ENCODE measurements at regions not wholly inside any gene's neighbourhood (a gene's known extent, or its start where the extent isn't known, plus 50 kb on each side); places are given as distances from the start of the nearest gene placed in this dataset.

DNA sequence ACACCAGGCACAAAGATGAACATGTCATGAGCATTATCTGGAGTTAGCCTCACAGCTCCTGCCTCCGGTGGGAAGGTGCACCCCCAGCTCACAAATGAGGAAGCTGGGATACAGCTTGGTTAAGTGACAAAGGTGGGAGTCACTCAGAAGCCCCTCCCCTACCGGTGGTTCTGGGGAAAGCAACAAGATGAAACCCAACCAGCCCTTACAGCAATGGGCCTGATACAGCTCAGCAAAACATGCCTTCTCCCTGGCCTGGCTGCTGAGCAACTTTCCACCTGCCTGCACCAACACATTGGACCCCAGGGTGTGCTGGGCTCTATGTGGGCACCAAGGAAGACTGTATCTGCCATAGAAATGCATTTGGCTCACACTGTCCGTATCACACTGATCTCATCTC is 113.2 kb downstream of the GYPC start:
- Mint-ChIP-seq H3K4me3 (ENCODE audit: low read depth) (no peak overlapping the region), H3K27ac (no peak overlapping the region)
- no peak for DNase-seq (ENCODE audit: low spot score, unreplicated experiment)

DNA sequence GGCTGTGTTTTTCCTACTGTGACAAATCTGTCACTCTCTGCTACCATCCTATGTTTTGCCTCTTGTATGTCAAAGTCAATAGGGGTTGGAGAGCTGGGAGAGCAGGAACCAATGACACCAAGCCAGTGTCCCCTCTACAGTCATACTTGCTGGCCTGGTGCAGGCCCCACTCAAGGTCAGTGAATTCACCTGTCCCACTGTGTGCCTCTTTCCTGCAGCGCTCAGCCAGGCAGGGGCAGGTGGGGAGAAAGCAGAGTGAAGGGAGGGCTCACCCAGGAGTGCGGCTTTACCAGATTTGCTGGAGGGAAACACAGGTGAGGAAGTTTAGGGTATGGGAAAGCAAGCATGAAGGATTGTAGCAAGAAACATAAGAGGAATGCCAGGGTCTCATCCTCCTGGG is 114.5 kb downstream of the GYPC start:
- H3K36me3 Mint-ChIP-seq (ENCODE audit: insufficient read depth) = no peaks in the 10 kb centered on the region
- no peaks in the 10 kb centered on the region for H3K4me1 Mint-ChIP-seq (ENCODE audit: low read depth)
- DNase-seq (ENCODE audit: low spot score, unreplicated experiment) = no peak
- H3K9me3 Mint-ChIP-seq (ENCODE audit: low read depth) = no peaks in the 10 kb centered on the region
- peaks cover 59% of the 10 kb centered on the region for H3K27me3 Mint-ChIP-seq
- TF ChIP-seq, protein P1, sequence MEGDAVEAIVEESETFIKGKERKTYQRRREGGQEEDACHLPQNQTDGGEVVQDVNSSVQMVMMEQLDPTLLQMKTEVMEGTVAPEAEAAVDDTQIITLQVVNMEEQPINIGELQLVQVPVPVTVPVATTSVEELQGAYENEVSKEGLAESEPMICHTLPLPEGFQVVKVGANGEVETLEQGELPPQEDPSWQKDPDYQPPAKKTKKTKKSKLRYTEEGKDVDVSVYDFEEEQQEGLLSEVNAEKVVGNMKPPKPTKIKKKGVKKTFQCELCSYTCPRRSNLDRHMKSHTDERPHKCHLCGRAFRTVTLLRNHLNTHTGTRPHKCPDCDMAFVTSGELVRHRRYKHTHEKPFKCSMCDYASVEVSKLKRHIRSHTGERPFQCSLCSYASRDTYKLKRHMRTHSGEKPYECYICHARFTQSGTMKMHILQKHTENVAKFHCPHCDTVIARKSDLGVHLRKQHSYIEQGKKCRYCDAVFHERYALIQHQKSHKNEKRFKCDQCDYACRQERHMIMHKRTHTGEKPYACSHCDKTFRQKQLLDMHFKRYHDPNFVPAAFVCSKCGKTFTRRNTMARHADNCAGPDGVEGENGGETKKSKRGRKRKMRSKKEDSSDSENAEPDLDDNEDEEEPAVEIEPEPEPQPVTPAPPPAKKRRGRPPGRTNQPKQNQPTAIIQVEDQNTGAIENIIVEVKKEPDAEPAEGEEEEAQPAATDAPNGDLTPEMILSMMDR (IDR thresholded peaks at IDR 0.05; ENCODE audit: unreplicated experiment) = no peak
- H3K27ac Mint-ChIP-seq = no peak overlapping the region
- H3K4me3 Mint-ChIP-seq (ENCODE audit: low read depth) = no peak overlapping the region

More for the DNA sequence above, 113.2 kb downstream of the GYPC start:
- Mint-ChIP-seq H3K4me1 (ENCODE audit: low read depth) (no peaks in the 10 kb centered on the region), H3K36me3 (ENCODE audit: insufficient read depth) (no peaks in the 10 kb centered on the region), H3K27me3 (peaks cover 49% of the 10 kb centered on the region), H3K9me3 (ENCODE audit: low read depth) (no peaks in the 10 kb centered on the region)
- TF ChIP-seq, protein P1 (IDR thresholded peaks at IDR 0.05; ENCODE audit: unreplicated experiment) = no peak

GRCh38 chr2:126771094-126771493 is 115.1 kb downstream of the GYPC start:
- H3K27me3 Mint-ChIP-seq = peaks cover 64% of the 10 kb centered on the region
- no peaks in the 10 kb centered on the region for H3K9me3 Mint-ChIP-seq (ENCODE audit: low read depth)
- no peak overlapping the region for H3K4me3 Mint-ChIP-seq (ENCODE audit: low read depth)
- no peak overlapping the region for H3K27ac Mint-ChIP-seq
- H3K4me1 Mint-ChIP-seq (ENCODE audit: low read depth) = no peaks in the 10 kb centered on the region
- H3K36me3 Mint-ChIP-seq (ENCODE audit: insufficient read depth) = no peaks in the 10 kb centered on the region
- TF ChIP-seq, protein P1 (IDR thresholded peaks at IDR 0.05; ENCODE audit: unreplicated experiment) = no peak
- DNase-seq (ENCODE audit: low spot score, unreplicated experiment) = no peak

DNA sequence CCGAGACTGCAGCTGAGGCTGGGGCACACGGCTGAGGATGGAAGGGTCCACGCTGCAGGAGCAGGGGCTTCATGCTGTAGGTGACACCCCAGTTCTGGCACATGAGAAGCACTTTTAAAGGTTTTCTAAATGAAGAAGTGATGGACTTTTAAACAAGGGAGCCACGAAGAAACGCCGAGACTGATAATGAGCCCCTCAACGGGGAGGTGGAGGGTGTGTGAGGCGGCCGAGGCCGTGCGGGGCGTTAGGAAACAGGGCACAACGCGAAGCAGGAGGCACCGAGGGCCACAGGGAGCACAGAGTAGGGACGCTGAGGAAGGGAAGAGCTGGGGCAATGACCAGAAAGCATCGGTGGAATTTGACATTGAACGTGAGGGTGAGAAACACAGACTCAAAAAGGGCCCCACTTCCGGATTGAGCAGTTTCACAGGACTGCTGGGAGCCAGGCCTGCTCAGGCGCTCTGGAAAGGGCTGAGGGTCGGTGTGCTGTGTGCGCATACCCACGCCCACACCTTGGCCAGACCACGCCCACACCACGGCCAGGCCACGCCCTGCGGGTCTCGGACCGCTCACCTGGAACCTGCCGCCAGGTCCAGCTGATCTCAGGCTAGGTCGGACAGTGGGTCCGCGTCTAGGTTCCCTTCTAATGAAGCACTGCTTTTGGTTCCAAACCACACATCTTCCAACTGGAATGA is 115.7 kb downstream of the GYPC start:
- TF ChIP-seq, protein P1 (IDR thresholded peaks at IDR 0.05; ENCODE audit: unreplicated experiment) = no peak
- Mint-ChIP-seq H3K27ac (no peak overlapping the region), H3K4me3 (ENCODE audit: low read depth) (no peak overlapping the region), H3K9me3 (ENCODE audit: low read depth) (no peaks in the 10 kb centered on the region), H3K4me1 (ENCODE audit: low read depth) (no peaks in the 10 kb centered on the region), H3K36me3 (ENCODE audit: insufficient read depth) (no peaks in the 10 kb centered on the region), H3K27me3 (peaks cover 61% of the 10 kb centered on the region)
- no peak for DNase-seq (ENCODE audit: low spot score, unreplicated experiment)

GRCh38 chr2:126774290-126774689 is 118.3 kb downstream of the GYPC start:
- Mint-ChIP-seq H3K4me1 (ENCODE audit: low read depth) (peaks cover 4% of the 10 kb centered on the region), H3K27ac (no peak overlapping the region), H3K36me3 (ENCODE audit: insufficient read depth) (no peaks in the 10 kb centered on the region), H3K9me3 (ENCODE audit: low read depth) (no peaks in the 10 kb centered on the region), H3K27me3 (peaks cover 68% of the 10 kb centered on the region), H3K4me3 (ENCODE audit: low read depth) (no peak overlapping the region)
- no peak for DNase-seq (ENCODE audit: low spot score, unreplicated experiment)
- TF ChIP-seq, protein P1 (IDR thresholded peaks at IDR 0.05; ENCODE audit: unreplicated experiment) = no peak

All from progenitor cell of endocrine pancreas (in vitro differentiated cells).